HT-29 (cell line): ENCODE measurements at regions not wholly inside any gene's neighbourhood (a gene's known extent, or its start where the extent isn't known, plus 50 kb on each side); places are given as distances from the start of the nearest gene placed in this dataset.

Experiments used
- DNase-seq: peaks from one replicate; pipeline ENCODE4 v3.0.0-alpha.2; 2015; ENCODE audit warnings: low spot score

- no peak for DNase-seq
Observed at GRCh38 chr13:106383791-106384190, 151.7 kb downstream of the EFNB2 start.

GRCh38 chr13:106382534-106382933 lies 152.9 kb downstream of the EFNB2 start:
- no peak for DNase-seq

- peak; percentile 38 for DNase-seq
Observed at GRCh38 chr13:106381091-106381490, 154.4 kb downstream of the EFNB2 start.

- DNase-seq = no peak
Observed at GRCh38 chr13:106377931-106378662, 157.4 kb downstream of the EFNB2 start.

GRCh38 chr13:106377341-106377740 lies 158.1 kb downstream of the EFNB2 start:
- no peak for DNase-seq

GRCh38 chr13:106376401-106377112 lies 158.9 kb downstream of the EFNB2 start:
- DNase-seq = peak; percentile 88

GRCh38 chr13:106375085-106375484 lies 160.4 kb downstream of the EFNB2 start:
- no peak for DNase-seq

GRCh38 chr13:106374631-106375030 lies 160.8 kb downstream of the EFNB2 start:
- no peak for DNase-seq

GRCh38 chr13:106373989-106374572 lies 161.4 kb downstream of the EFNB2 start:
- no peak for DNase-seq

- DNase-seq = no peak
Observed at GRCh38 chr13:106373304-106373988, 162.0 kb downstream of the EFNB2 start.

- DNase-seq = no peak
Observed at GRCh38 chr13:106372199-106373155, 163.0 kb downstream of the EFNB2 start.

- no peak for DNase-seq
Observed at GRCh38 chr13:106371024-106371423, 164.4 kb downstream of the EFNB2 start.

- DNase-seq = no peak
Observed at GRCh38 chr13:106369858-106370257, 165.6 kb downstream of the EFNB2 start.

- DNase-seq = no peak
Observed at GRCh38 chr13:106369091-106369490, 166.4 kb downstream of the EFNB2 start.

GRCh38 chr13:106367361-106367971 lies 168.0 kb downstream of the EFNB2 start:
- DNase-seq = no peak

GRCh38 chr13:106362707-106363106 lies 172.8 kb downstream of the EFNB2 start:
- DNase-seq = no peak

GRCh38 chr13:106361621-106362020 lies 173.8 kb downstream of the EFNB2 start:
- DNase-seq = no peak

- DNase-seq = no peak
Observed at GRCh38 chr13:106357198-106357597, 178.3 kb downstream of the EFNB2 start.

- DNase-seq = no peak
Observed at GRCh38 chr13:106355866-106356265, 179.6 kb downstream of the EFNB2 start.

GRCh38 chr13:106354961-106355360 lies 180.5 kb downstream of the EFNB2 start:
- DNase-seq = no peak

- no peak for DNase-seq
Observed at GRCh38 chr13:106352850-106353249, 182.6 kb downstream of the EFNB2 start.
